Activated CD8-positive, alpha-beta memory T cell treated with anti-CD3 and anti-CD28 coated beads for 1 hour (primary cell): ENCODE measurements at regions not wholly inside any gene's neighbourhood (a gene's known extent, or its start where the extent isn't known, plus 50 kb on each side); places are given as distances from the start of the nearest gene placed in this dataset.
"Not testable (repeated sequence)": the region's sequence is repeated elsewhere in the genome, so short reads cannot be mapped to it uniquely, and the experiment has no call there.

Experiments
- DNase-seq, 2 donors: peaks; one replicate each; pipeline ENCODE4 v3.0.0-alpha.2; 2020; ENCODE audit warnings: low read depth in 1 of 2; ENCODE audit errors: extremely low read depth in 1 of 2

- no peak for DNase-seq
Measured at GRCh38 chr1:213324859-213325258, 273.8 kb downstream of the RPS6KC1 start.

GRCh38 chr1:213325482-213325881, 274.4 kb downstream of the RPS6KC1 start:
- no peak for DNase-seq

GRCh38 chr1:213326281-213327016, 275.4 kb downstream of the RPS6KC1 start:
- DNase-seq, result no peak

GRCh38 chr1:213327017-213327667, 276.1 kb downstream of the RPS6KC1 start:
- no peak for DNase-seq

GRCh38 chr1:213329406-213330008, 278.5 kb downstream of the RPS6KC1 start:
- DNase-seq, result no peak

- no peak for DNase-seq
Measured at GRCh38 chr1:213330281-213330680, 279.2 kb downstream of the RPS6KC1 start.

- no peak for DNase-seq
Measured at GRCh38 chr1:213331631-213332175, 280.7 kb downstream of the RPS6KC1 start.

GRCh38 chr1:213332491-213332890, 281.4 kb downstream of the RPS6KC1 start:
- no peak for DNase-seq

GRCh38 chr1:213333121-213333520, 282.1 kb downstream of the RPS6KC1 start:
- DNase-seq, result no peak

- DNase-seq, result no peak
Measured at GRCh38 chr1:213335084-213335483, 284.0 kb downstream of the RPS6KC1 start.

- DNase-seq, result no peak
Measured at GRCh38 chr1:213337025-213337678, 286.1 kb downstream of the RPS6KC1 start.

- no peak for DNase-seq
Measured at GRCh38 chr1:213340593-213340992, 289.6 kb downstream of the RPS6KC1 start.

- DNase-seq, result no peak
Measured at GRCh38 chr1:213345621-213346020, 294.6 kb downstream of the RPS6KC1 start.

- DNase-seq, result no peak
Measured at GRCh38 chr1:213357403-213357802, 306.4 kb downstream of the RPS6KC1 start.

GRCh38 chr1:213358368-213358767, 307.3 kb downstream of the RPS6KC1 start:
- DNase-seq, result not testable (repeated sequence)

- no peak for DNase-seq
Measured at GRCh38 chr1:213362598-213362997, 311.6 kb downstream of the RPS6KC1 start.

- DNase-seq, result no peak
Measured at GRCh38 chr1:213366141-213366831, 315.2 kb downstream of the RPS6KC1 start.

- DNase-seq, result no peak
Measured at GRCh38 chr1:213369465-213369864, 318.4 kb downstream of the RPS6KC1 start.

- no peak for DNase-seq
Measured at GRCh38 chr1:213370523-213370922, 319.5 kb downstream of the RPS6KC1 start.

GRCh38 chr1:213371525-213371846, 320.4 kb downstream of the RPS6KC1 start:
- no peak for DNase-seq
